Kidney (tissue), 13 donors: ENCODE measurements at regions not wholly inside any gene's neighbourhood (a gene's known extent, or its start where the extent isn't known, plus 50 kb on each side); places are given as distances from the start of the nearest gene placed in this dataset.

Source experiments
- DNase-seq, 5 donors: peaks; one replicate each; pipeline ENCODE4 v3.0.0-alpha.2; 2013 to 2020
- FAIRE-seq: peaks from 2 replicates; lab custom pipeline; 2012; peaks lifted over from hg19 to GRCh38; lab: Jason Lieb, UNC
- H3K27ac ChIP-seq, 2 donors: one replicate each; pipeline ENCODE4 v1.7.0; 2013; ENCODE audit warnings: low read depth in 2 of 2, low read length in 2 of 2, inconsistent platforms in 1 of 2
- H3K27me3 ChIP-seq: one replicate; pipeline ENCODE4 v1.7.1; 2013; ENCODE audit warnings: low read length, inconsistent platforms; ENCODE audit not compliant: control insufficient read depth, insufficient read depth
- H3K36me3 ChIP-seq, 3 donors: one replicate each; pipeline versions ENCODE4 v1.7.0 to v1.7.1; 2013; ENCODE audit warnings: low read length in 3 of 3, control low read depth in 1 of 3, inconsistent platforms in 1 of 3; ENCODE audit not compliant: insufficient read depth in 3 of 3, control insufficient read depth in 2 of 3
- H3K4me1 ChIP-seq, 3 donors: one replicate each; pipeline versions ENCODE4 v1.7.0 to v1.7.1; 2013; ENCODE audit warnings: low read length in 3 of 3, inconsistent platforms in 1 of 3, low read depth in 1 of 3; ENCODE audit not compliant: control insufficient read depth in 2 of 3, insufficient read depth in 2 of 3
- H3K4me3 ChIP-seq, 3 donors: one replicate each; pipeline versions ENCODE4 v1.7.0 to v1.8.1; 2013; ENCODE audit warnings: low read length in 3 of 3, control low read depth in 1 of 3, inconsistent platforms in 1 of 3
- H3K9ac ChIP-seq, 3 donors: one replicate each; pipeline versions ENCODE4 v1.7.0 to v1.7.1; 2013; ENCODE audit warnings: low read length in 3 of 3, control low read depth in 1 of 3, inconsistent platforms in 1 of 3
- H3K9me3 ChIP-seq, 3 donors: one replicate each; pipeline versions ENCODE4 v1.7.0 to v1.7.1; 2013; ENCODE audit warnings: low read length in 3 of 3, control low read depth in 1 of 3, inconsistent platforms in 1 of 3; ENCODE audit not compliant: control insufficient read depth in 2 of 3, insufficient read depth in 1 of 3
- CTCF ChIP-seq: IDR thresholded peaks from 3 replicates; pipeline ENCODE4 v1.5.1; 2012; ENCODE audit warnings: mild to moderate bottlenecking, moderate library complexity, borderline replicate concordance; ENCODE audit not compliant: insufficient read depth; ENCODE audit errors: extremely low read depth
- intact Hi-C: fragments of 100-400 bp; cut with DNase I; formaldehyde crosslinking; loops from one replicate; pipeline ENCODE4 v1.11.1; 2022
- donor health status: control.
- donor health status: control.
- donor health status: control.
- donor health status: control.
- donor health status: control.
- donor health status: DM: yes; HTN: yes; CAD: no.
- donor health status: Normal renal cell carcinoma (clear cell type).

DNA sequence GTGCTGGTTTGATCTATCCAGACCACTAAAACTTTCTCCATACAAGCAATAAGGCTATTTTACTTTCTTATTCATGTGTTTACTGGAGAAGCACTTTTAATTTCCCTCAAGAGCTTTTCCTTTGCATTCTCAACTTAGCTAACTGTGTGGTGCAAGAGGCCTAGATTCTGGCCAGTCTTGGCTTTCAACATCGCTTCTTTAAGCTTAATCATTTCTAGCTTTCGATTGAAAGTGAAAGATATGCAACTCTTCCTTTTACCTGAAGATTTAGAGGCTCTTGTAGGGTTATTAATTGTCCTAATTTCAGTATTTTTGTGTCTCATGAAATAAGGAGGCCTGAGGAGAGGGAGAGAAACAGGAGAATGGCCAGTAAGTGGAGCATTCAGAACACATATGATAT lies 234.8 kb upstream of the GADL1 start:
- TF ChIP-seq CTCF: no peak
- intact Hi-C loops: no loop called here
- no peak overlapping the region for H3K27ac ChIP-seq
- DNase-seq (no peak), FAIRE-seq (no peak)
- H3K4me3 ChIP-seq: no peak overlapping the region
- H3K9me3 ChIP-seq: peaks cover 0 to 6% (median 0%) of the 10 kb centered on the region in 3 donors
- H3K4me1 ChIP-seq: no peaks in the 10 kb centered on the region
- no peaks in the 10 kb centered on the region for H3K36me3 ChIP-seq
- H3K27me3 ChIP-seq: no peaks in the 10 kb centered on the region
- no peak overlapping the region for H3K9ac ChIP-seq

GRCh38 chr3:31132132-31132769 lies 237.8 kb upstream of the GADL1 start:
- Histone ChIP-seq H3K4me3 (no peak overlapping the region), H3K9me3 (no peaks in the 10 kb centered on the region), H3K36me3 (no peaks in the 10 kb centered on the region), H3K9ac (no peak overlapping the region), H3K4me1 (no peaks in the 10 kb centered on the region), H3K27me3 (no peaks in the 10 kb centered on the region), H3K27ac (no peak overlapping the region)
- TF ChIP-seq CTCF: peak; percentile 61
- DNase-seq (peak in 2 of 5 donors; percentile 40 to 52), FAIRE-seq (peak; percentile 69)
- intact Hi-C loops: no loop called here

GRCh38 chr3:31133541-31133940 lies 239.1 kb upstream of the GADL1 start:
- FAIRE-seq (no peak), DNase-seq (no peak)
- Histone ChIP-seq H3K9ac (no peak overlapping the region), H3K4me3 (no peak overlapping the region), H3K27ac (no peak overlapping the region), H3K27me3 (no peaks in the 10 kb centered on the region), H3K9me3 (no peaks in the 10 kb centered on the region), H3K36me3 (no peaks in the 10 kb centered on the region), H3K4me1 (no peaks in the 10 kb centered on the region)
- intact Hi-C loops: no loop called here
- no peak for TF ChIP-seq CTCF

GRCh38 chr3:31135546-31135945 lies 241.1 kb upstream of the GADL1 start:
- FAIRE-seq: no peak
- Histone ChIP-seq H3K36me3 (no peaks in the 10 kb centered on the region), H3K9me3 (no peaks in the 10 kb centered on the region), H3K4me3 (no peak overlapping the region), H3K9ac (no peak overlapping the region), H3K4me1 (no peaks in the 10 kb centered on the region), H3K27ac (no peak overlapping the region), H3K27me3 (no peaks in the 10 kb centered on the region)
- no peak for DNase-seq
- intact Hi-C loops: no loop called here
- no peak for TF ChIP-seq CTCF
